H1 (cell line): ENCODE measurements at regions not wholly inside any gene's neighbourhood (a gene's known extent, or its start where the extent isn't known, plus 50 kb on each side); places are given as distances from the start of the nearest gene placed in this dataset.

Experiments used
- CHD1 ChIP-seq: IDR thresholded peaks from 2 replicates; pipeline ENCODE4 v1.6.1; 2012; ENCODE audit warnings: low read depth, low read length, improper control_type of control experiment
- EP300 ChIP-seq, 2 experiments: IDR thresholded peaks; 1 replicate in 1 of 2; 2 replicates in 1 of 2; pipeline ENCODE4 v1.6.1; 2011 to 2012; ENCODE audit warnings: low read depth in 2 of 2, low read length in 2 of 2, mild to moderate bottlenecking in 2 of 2, borderline replicate concordance in 1 of 2, inconsistent platforms in 1 of 2, moderate library complexity in 1 of 2
- FOSL1 ChIP-seq: IDR thresholded peaks from 2 replicates; pipeline ENCODE4 v1.6.1; 2011; ENCODE audit warnings: mild to moderate bottlenecking, low read depth, low read length, moderate library complexity; ENCODE audit not compliant: insufficient read depth
- KDM5A ChIP-seq: fragments of 200-600 bp; IDR thresholded peaks from 2 replicates; pipeline ENCODE4 v1.7.1; 2012; ENCODE audit warnings: mild to moderate bottlenecking, low read length, inconsistent platforms, mixed read lengths
- RFX5 ChIP-seq: IDR thresholded peaks from 2 replicates; pipeline ENCODE4 v1.6.1; 2011; ENCODE audit warnings: low read depth, low read length, improper control_type of control experiment, borderline replicate concordance
- RXRA ChIP-seq: IDR thresholded peaks from 2 replicates; pipeline ENCODE4 v1.6.1; 2011; ENCODE audit warnings: low read depth, mild to moderate bottlenecking, low read length, moderate library complexity; ENCODE audit not compliant: insufficient read depth
- SAP30 ChIP-seq: fragments of 300-600 bp; sonication (generic); IDR thresholded peaks from 2 replicates; pipeline ENCODE4 v1.7.1; 2012; ENCODE audit warnings: low read length, moderate library complexity, mild to moderate bottlenecking, inconsistent platforms; ENCODE audit not compliant: insufficient read depth, insufficient replicate concordance
- ZNF274 ChIP-seq: IDR thresholded peaks from 2 replicates; pipeline ENCODE4 v1.7.0; 2012; ENCODE audit warnings: low read length, borderline replicate concordance; ENCODE audit errors: extremely low read depth
- TF ChIP-seq, protein P1 (sequence below): fragments of 300-600 bp; sonication (generic); IDR thresholded peaks from 2 replicates; pipeline ENCODE4 v1.7.1; 2012; ENCODE audit warnings: low read length, moderate library complexity, mild to moderate bottlenecking, inconsistent platforms; ENCODE audit not compliant: insufficient replicate concordance
- TF ChIP-seq, protein P2 (sequence below): IDR thresholded peaks from 2 replicates; pipeline ENCODE4 v1.6.1; 2011; ENCODE audit warnings: low read length, improper control_type of control experiment

DNA sequence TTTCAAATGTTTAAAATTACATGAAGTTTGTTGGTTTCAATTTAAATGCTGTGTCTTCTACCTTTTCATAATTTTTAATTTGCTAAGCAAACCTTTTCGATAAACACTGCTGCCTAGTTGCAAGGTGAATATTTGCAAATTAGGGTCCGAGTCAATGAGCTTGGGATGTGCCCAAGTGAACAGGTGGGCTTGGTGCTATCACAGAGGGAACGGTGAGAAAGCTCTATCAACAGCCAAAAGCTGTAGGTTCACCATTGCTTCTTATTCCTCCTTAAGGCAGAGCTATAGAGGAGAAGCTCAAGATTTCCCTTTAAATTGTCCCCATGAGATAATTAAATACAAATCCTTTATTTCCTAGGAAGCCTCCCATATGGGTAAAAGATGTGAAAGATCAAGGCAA lies 245.3 kb upstream of the CELF2 start (continued):
- TF ChIP-seq, protein P1, sequence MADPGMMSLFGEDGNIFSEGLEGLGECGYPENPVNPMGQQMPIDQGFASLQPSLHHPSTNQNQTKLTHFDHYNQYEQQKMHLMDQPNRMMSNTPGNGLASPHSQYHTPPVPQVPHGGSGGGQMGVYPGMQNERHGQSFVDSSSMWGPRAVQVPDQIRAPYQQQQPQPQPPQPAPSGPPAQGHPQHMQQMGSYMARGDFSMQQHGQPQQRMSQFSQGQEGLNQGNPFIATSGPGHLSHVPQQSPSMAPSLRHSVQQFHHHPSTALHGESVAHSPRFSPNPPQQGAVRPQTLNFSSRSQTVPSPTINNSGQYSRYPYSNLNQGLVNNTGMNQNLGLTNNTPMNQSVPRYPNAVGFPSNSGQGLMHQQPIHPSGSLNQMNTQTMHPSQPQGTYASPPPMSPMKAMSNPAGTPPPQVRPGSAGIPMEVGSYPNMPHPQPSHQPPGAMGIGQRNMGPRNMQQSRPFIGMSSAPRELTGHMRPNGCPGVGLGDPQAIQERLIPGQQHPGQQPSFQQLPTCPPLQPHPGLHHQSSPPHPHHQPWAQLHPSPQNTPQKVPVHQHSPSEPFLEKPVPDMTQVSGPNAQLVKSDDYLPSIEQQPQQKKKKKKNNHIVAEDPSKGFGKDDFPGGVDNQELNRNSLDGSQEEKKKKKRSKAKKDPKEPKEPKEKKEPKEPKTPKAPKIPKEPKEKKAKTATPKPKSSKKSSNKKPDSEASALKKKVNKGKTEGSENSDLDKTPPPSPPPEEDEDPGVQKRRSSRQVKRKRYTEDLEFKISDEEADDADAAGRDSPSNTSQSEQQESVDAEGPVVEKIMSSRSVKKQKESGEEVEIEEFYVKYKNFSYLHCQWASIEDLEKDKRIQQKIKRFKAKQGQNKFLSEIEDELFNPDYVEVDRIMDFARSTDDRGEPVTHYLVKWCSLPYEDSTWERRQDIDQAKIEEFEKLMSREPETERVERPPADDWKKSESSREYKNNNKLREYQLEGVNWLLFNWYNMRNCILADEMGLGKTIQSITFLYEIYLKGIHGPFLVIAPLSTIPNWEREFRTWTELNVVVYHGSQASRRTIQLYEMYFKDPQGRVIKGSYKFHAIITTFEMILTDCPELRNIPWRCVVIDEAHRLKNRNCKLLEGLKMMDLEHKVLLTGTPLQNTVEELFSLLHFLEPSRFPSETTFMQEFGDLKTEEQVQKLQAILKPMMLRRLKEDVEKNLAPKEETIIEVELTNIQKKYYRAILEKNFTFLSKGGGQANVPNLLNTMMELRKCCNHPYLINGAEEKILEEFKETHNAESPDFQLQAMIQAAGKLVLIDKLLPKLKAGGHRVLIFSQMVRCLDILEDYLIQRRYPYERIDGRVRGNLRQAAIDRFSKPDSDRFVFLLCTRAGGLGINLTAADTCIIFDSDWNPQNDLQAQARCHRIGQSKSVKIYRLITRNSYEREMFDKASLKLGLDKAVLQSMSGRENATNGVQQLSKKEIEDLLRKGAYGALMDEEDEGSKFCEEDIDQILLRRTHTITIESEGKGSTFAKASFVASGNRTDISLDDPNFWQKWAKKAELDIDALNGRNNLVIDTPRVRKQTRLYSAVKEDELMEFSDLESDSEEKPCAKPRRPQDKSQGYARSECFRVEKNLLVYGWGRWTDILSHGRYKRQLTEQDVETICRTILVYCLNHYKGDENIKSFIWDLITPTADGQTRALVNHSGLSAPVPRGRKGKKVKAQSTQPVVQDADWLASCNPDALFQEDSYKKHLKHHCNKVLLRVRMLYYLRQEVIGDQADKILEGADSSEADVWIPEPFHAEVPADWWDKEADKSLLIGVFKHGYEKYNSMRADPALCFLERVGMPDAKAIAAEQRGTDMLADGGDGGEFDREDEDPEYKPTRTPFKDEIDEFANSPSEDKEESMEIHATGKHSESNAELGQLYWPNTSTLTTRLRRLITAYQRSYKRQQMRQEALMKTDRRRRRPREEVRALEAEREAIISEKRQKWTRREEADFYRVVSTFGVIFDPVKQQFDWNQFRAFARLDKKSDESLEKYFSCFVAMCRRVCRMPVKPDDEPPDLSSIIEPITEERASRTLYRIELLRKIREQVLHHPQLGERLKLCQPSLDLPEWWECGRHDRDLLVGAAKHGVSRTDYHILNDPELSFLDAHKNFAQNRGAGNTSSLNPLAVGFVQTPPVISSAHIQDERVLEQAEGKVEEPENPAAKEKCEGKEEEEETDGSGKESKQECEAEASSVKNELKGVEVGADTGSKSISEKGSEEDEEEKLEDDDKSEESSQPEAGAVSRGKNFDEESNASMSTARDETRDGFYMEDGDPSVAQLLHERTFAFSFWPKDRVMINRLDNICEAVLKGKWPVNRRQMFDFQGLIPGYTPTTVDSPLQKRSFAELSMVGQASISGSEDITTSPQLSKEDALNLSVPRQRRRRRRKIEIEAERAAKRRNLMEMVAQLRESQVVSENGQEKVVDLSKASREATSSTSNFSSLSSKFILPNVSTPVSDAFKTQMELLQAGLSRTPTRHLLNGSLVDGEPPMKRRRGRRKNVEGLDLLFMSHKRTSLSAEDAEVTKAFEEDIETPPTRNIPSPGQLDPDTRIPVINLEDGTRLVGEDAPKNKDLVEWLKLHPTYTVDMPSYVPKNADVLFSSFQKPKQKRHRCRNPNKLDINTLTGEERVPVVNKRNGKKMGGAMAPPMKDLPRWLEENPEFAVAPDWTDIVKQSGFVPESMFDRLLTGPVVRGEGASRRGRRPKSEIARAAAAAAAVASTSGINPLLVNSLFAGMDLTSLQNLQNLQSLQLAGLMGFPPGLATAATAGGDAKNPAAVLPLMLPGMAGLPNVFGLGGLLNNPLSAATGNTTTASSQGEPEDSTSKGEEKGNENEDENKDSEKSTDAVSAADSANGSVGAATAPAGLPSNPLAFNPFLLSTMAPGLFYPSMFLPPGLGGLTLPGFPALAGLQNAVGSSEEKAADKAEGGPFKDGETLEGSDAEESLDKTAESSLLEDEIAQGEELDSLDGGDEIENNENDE, result no peak
- no peak for TF ChIP-seq KDM5A
- no peak for TF ChIP-seq ZNF274
- TF ChIP-seq FOSL1, result no peak
- no peak for TF ChIP-seq CHD1
- TF ChIP-seq, protein P2, sequence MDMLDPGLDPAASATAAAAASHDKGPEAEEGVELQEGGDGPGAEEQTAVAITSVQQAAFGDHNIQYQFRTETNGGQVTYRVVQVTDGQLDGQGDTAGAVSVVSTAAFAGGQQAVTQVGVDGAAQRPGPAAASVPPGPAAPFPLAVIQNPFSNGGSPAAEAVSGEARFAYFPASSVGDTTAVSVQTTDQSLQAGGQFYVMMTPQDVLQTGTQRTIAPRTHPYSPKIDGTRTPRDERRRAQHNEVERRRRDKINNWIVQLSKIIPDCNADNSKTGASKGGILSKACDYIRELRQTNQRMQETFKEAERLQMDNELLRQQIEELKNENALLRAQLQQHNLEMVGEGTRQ, result no peak
- TF ChIP-seq RFX5, result no peak
- TF ChIP-seq RXRA, result no peak
- no peak for TF ChIP-seq EP300 (IDR thresholded peaks at IDR 0.05; ENCODE audit: borderline replicate concordance in 1 of 2, low read depth in 2 of 2, low read length in 2 of 2)
- TF ChIP-seq SAP30, result no peak
